ENCODE measurements at regions not wholly inside any gene's neighbourhood (a gene's known extent, or its start where the extent isn't known, plus 50 kb on each side); places are given as distances from the start of the nearest gene placed in this dataset.
A peak's percentile ranks its signal among the peaks of the same experiment; 100 is the strongest.

- Histone ChIP-seq H3K4me3 (replicated peaks; ENCODE audit: low read depth, low read length) (no peak overlapping the region), H3K27me3 (replicated peaks; ENCODE audit: control insufficient read depth, insufficient read depth, low read length) (no peaks in the 10 kb centered on the region), H3K36me3 (ENCODE audit: control insufficient read depth, insufficient read depth, low read length) (no peaks in the 10 kb centered on the region)
- DNase-seq (ENCODE audit: extremely low read depth, insufficient read length) = no peak
- TF ChIP-seq CTCF (IDR thresholded peaks at IDR 0.05; ENCODE audit: insufficient read depth, low read length, poor library complexity, severe bottlenecking) = no peak
These were observed 75.6 kb upstream of the TEAD1 start for GRCh38 chr11:12598330-12599256.

- H3K4me3 ChIP-seq (replicated peaks; ENCODE audit: low read depth, low read length) = no peak overlapping the region
- DNase-seq (ENCODE audit: extremely low read depth, insufficient read length) = peak; percentile 20
- TF ChIP-seq CTCF (IDR thresholded peaks at IDR 0.05; ENCODE audit: insufficient read depth, low read length, poor library complexity, severe bottlenecking) = peak; percentile 95
- no peaks in the 10 kb centered on the region for H3K36me3 ChIP-seq (ENCODE audit: control insufficient read depth, insufficient read depth, low read length)
- no peaks in the 10 kb centered on the region for H3K27me3 ChIP-seq (replicated peaks; ENCODE audit: control insufficient read depth, insufficient read depth, low read length)
These were observed 74.6 kb upstream of the TEAD1 start for GRCh38 chr11:12599408-12600143.

- no peak for DNase-seq (ENCODE audit: extremely low read depth, insufficient read length)
- no peak for TF ChIP-seq CTCF (IDR thresholded peaks at IDR 0.05; ENCODE audit: insufficient read depth, low read length, poor library complexity, severe bottlenecking)
- H3K4me3 ChIP-seq (replicated peaks; ENCODE audit: low read depth, low read length) = no peak overlapping the region
- H3K27me3 ChIP-seq (replicated peaks; ENCODE audit: control insufficient read depth, insufficient read depth, low read length) = no peaks in the 10 kb centered on the region
- H3K36me3 ChIP-seq (ENCODE audit: control insufficient read depth, insufficient read depth, low read length) = no peaks in the 10 kb centered on the region
These were observed 73.4 kb upstream of the TEAD1 start for GRCh38 chr11:12600829-12601228.

GRCh38 chr11:12602421-12602820 lies 71.8 kb upstream of the TEAD1 start:
- no peak for DNase-seq (ENCODE audit: extremely low read depth, insufficient read length)
- TF ChIP-seq CTCF (IDR thresholded peaks at IDR 0.05; ENCODE audit: insufficient read depth, low read length, poor library complexity, severe bottlenecking) = no peak

GRCh38 chr11:12603143-12604088 lies 70.8 kb upstream of the TEAD1 start:
- no peaks in the 10 kb centered on the region for H3K36me3 ChIP-seq (ENCODE audit: control insufficient read depth, insufficient read depth, low read length)
- no peak overlapping the region for H3K4me3 ChIP-seq (replicated peaks; ENCODE audit: low read depth, low read length)
- TF ChIP-seq CTCF (IDR thresholded peaks at IDR 0.05; ENCODE audit: insufficient read depth, low read length, poor library complexity, severe bottlenecking) = no peak
- DNase-seq (ENCODE audit: extremely low read depth, insufficient read length) = no peak
- no peaks in the 10 kb centered on the region for H3K27me3 ChIP-seq (replicated peaks; ENCODE audit: control insufficient read depth, insufficient read depth, low read length)

More at GRCh38 chr11:12602421-12602820, 71.8 kb upstream of the TEAD1 start:
- Histone ChIP-seq H3K36me3 (ENCODE audit: control insufficient read depth, insufficient read depth, low read length) (no peaks in the 10 kb centered on the region), H3K27me3 (replicated peaks; ENCODE audit: control insufficient read depth, insufficient read depth, low read length) (no peaks in the 10 kb centered on the region), H3K4me3 (replicated peaks; ENCODE audit: low read depth, low read length) (no peak overlapping the region)

Data from GM06990 (cell line).